Activated CD8-positive, alpha-beta T cell treated with anti-CD3 and anti-CD28 coated beads for 36 hours (primary cell): ENCODE measurements at regions not wholly inside any gene's neighbourhood (a gene's known extent, or its start where the extent isn't known, plus 50 kb on each side); places are given as distances from the start of the nearest gene placed in this dataset.

Experiments
- ATAC-seq: fragments of 200-7000 bp; cut with Tn5 transposase; one replicate; pipeline ENCODE4 v1.10.0; 2021; ENCODE audit warnings: mild to moderate bottlenecking, moderate library complexity
- CTCF ChIA-PET: fragments of 350-600 bp; sonication (Branson Sonifier 250); formaldehyde crosslinking; loops from one replicate; lab custom pipeline; 2021; ENCODE audit warnings: antibody characterized with exemption; lab: Charles Lee
- POLR2A ChIA-PET: fragments of 350-600 bp; sonication (Branson Sonifier 250); formaldehyde crosslinking; loops from one replicate; lab custom pipeline; 2021; ENCODE audit warnings: antibody characterized with exemption; lab: Charles Lee
- DNase-seq: peaks from one replicate; pipeline ENCODE4 v3.0.0-alpha.2; 2020
- H3K27ac Mint-ChIP-seq: one replicate; pipeline ENCODE4 v1.8.0; 2021; ENCODE audit warnings: mild to moderate bottlenecking, mixed read lengths
- H3K27me3 Mint-ChIP-seq: one replicate; pipeline ENCODE4 v1.8.0; 2021; ENCODE audit warnings: mixed read lengths
- H3K36me3 Mint-ChIP-seq: one replicate; pipeline ENCODE4 v1.8.0; 2021; ENCODE audit warnings: low read depth, mixed read lengths
- H3K4me1 Mint-ChIP-seq: one replicate; pipeline ENCODE4 v1.8.0; 2021; ENCODE audit warnings: low read depth, mixed read lengths
- H3K4me3 Mint-ChIP-seq: one replicate; pipeline ENCODE4 v1.8.0; 2021; ENCODE audit warnings: mild to moderate bottlenecking, moderate library complexity, mixed read lengths
- H3K9me3 Mint-ChIP-seq: one replicate; pipeline ENCODE4 v1.8.0; 2021; ENCODE audit warnings: mixed read lengths
- intact Hi-C: fragments of 100-400 bp; cut with micrococcal nuclease; formaldehyde crosslinking; loops from one replicate; pipeline ENCODE4 v1.10.0; 2022
- TF ChIP-seq, protein P1 (sequence below): fragments of 200-600 bp; IDR thresholded peaks from one replicate; pipeline ENCODE4 v1.8.0; 2022; ENCODE audit warnings: antibody characterized with exemption, mild to moderate bottlenecking

DNA sequence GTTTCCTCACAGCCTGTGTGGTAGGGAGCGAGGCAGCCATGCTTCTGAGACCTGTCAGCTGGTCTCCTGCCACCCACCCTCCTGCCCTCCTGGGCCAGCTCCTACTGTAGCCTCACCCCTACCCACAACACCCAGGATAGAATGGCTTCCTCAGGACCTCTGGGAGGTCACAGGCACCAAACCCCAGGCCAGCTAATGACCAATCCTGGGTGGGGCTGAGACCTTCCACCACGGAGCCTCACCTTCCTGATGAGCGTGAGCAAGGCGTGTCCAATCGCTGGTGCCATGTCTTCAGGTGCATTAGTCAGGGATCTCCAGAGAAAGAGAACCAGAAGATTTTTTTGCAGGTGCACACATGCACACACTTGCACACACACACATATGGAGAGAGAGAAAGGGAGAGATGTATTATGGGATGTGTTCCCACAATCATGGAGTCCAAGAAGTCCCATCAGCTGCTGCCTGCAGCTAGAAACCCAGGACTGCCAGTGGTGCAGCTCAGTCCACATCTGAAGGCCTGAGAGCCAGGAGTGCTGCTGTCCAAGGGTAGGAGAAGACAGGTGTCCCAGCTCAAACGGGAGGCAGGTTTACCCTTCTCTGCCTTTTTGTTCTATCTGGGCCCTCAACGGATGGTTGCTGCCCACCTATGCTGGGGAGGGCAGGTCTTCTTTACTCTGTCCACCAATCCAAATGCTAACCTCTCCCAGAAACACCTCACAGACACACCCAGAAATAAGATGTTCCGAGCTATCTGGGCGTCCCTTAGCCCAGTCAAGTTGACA lies 70.4 kb upstream of the HDAC4 start:
- no peaks in the 10 kb centered on the region for H3K9me3 Mint-ChIP-seq
- no peaks in the 10 kb centered on the region for H3K36me3 Mint-ChIP-seq
- intact Hi-C loops, result no loop called here
- H3K4me3 Mint-ChIP-seq, result no peak overlapping the region
- no peaks in the 10 kb centered on the region for H3K4me1 Mint-ChIP-seq
- POLR2A ChIA-PET, result no interaction called here
- ATAC-seq (no peak), DNase-seq (no peak)
- TF ChIP-seq, protein P1, sequence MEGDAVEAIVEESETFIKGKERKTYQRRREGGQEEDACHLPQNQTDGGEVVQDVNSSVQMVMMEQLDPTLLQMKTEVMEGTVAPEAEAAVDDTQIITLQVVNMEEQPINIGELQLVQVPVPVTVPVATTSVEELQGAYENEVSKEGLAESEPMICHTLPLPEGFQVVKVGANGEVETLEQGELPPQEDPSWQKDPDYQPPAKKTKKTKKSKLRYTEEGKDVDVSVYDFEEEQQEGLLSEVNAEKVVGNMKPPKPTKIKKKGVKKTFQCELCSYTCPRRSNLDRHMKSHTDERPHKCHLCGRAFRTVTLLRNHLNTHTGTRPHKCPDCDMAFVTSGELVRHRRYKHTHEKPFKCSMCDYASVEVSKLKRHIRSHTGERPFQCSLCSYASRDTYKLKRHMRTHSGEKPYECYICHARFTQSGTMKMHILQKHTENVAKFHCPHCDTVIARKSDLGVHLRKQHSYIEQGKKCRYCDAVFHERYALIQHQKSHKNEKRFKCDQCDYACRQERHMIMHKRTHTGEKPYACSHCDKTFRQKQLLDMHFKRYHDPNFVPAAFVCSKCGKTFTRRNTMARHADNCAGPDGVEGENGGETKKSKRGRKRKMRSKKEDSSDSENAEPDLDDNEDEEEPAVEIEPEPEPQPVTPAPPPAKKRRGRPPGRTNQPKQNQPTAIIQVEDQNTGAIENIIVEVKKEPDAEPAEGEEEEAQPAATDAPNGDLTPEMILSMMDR, result no peak
- H3K27ac Mint-ChIP-seq, result no peak overlapping the region
- CTCF ChIA-PET, result no interaction called here
- no peaks in the 10 kb centered on the region for H3K27me3 Mint-ChIP-seq

DNA sequence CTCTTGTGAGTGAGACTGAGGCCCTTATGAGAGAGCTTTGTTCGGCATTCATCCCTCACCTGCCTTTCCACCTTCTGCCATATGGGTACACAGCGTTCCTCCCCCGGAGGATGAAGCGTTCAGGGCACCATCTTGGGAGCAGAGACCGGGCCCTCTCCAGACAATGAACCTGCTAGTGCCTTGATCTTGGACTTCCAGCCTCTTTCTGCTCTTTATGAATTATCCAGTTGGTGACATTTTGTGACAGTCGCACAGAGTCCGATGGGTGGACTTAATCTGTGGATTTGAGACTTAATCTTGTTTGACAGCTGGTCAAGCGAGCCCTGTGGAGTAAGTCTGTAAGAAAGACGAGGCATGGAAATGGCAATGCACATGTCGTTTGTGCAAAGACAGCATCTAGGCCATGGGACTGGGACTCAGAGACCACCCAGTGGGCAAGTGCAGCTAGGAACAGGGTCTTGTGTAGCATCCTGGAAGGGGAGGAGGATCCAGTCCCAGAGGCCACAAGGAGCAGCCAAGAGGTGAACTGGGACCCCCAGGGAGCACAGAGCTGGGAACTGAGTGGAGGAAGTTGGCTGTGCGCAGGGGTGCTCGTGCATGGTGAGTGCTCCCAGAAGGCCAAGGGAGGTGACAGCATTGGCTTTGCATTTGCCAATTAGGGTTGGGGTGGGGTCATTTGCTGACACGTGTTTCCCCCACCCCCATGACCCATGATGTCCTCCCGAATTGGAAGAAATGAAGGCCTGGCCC lies 69.5 kb upstream of the HDAC4 start:
- H3K36me3 Mint-ChIP-seq, result no peaks in the 10 kb centered on the region
- POLR2A ChIA-PET, result no interaction called here
- TF ChIP-seq, protein P1, result no peak
- CTCF ChIA-PET, result no interaction called here
- DNase-seq, result no peak
- H3K9me3 Mint-ChIP-seq, result no peaks in the 10 kb centered on the region
- H3K27ac Mint-ChIP-seq, result no peak overlapping the region
- intact Hi-C loops, result no loop called here
- no peak overlapping the region for H3K4me3 Mint-ChIP-seq
- no peaks in the 10 kb centered on the region for H3K4me1 Mint-ChIP-seq
- H3K27me3 Mint-ChIP-seq, result no peaks in the 10 kb centered on the region
- ATAC-seq, result no peak

DNA sequence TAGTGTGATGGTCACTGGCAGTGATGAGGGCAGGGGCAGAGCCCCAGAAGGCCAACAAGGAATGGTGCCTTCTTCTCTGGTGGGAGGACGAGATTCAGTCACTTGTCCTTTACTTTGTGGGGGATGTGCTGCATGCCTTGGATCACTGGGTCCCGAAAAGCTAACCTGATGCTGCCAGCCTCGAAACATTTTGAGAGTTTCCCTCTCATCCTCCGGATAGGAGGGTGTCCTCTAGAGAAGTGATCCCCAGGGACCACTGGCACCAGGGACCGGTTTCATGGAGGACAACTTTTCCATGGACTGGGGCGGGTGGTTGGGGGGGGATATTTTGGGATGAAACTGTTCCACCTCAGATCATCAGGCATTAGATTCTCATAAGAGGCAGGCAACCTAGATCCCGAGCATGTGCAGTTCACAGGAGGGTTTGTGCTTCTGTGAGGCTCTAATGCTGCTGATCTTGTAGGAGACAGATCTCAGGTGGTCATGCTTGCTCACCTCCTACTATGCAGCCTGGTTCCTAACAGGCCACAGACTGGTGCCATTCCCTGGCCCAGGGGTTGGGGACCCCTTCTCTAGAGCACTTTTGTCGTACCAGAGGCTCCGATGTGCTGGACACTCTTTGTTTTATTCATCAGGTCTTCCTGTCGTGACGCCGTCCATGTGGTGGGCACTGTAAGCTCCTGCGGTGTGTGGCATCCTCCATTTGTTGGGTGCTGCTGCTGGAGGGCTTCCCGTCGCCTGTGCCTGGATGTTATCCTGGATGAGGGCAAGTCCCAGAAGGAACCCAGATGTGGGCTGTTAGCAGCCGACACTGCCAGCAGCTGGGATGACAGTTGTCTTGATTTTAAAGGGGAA lies 68.5 kb upstream of the HDAC4 start:
- H3K9me3 Mint-ChIP-seq, result no peaks in the 10 kb centered on the region
- CTCF ChIA-PET, result no interaction called here
- POLR2A ChIA-PET, result no interaction called here
- DNase-seq (no peak), ATAC-seq (no peak)
- no peaks in the 10 kb centered on the region for H3K36me3 Mint-ChIP-seq
- intact Hi-C loops, result no loop called here
- TF ChIP-seq, protein P1, result no peak
- no peak overlapping the region for H3K4me3 Mint-ChIP-seq
- no peaks in the 10 kb centered on the region for H3K27me3 Mint-ChIP-seq
- H3K27ac Mint-ChIP-seq, result no peak overlapping the region
- H3K4me1 Mint-ChIP-seq, result no peaks in the 10 kb centered on the region

DNA sequence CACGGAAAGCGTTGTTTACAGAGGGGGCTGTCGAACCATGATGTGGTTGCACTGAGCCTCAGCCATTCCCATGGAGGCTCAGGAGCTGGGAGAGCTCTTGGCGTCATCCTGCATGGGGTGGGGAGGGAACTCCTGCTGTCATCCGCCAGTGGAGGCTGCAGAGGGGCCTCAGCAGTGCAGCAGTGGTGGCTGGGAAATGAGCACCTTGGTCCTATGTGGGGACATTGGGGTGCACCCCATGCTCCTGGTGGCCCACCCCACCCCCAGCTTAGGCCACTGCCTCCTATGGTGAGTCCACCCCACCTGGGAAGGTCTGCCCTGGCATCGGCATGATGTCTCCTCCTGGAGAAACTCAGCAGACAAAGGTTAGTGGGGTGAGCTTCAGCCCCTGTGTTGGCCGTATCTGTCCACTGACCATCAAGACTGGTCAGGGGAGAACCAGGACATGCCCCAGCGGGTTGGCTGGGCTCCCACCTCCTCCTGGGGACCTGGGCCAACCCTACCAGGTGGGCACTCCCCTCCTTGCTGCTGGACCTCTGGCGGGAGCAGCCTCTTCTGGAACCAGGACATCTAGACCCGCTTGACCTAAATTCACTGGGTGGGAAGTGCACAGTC lies 67.8 kb upstream of the HDAC4 start:
- H3K4me1 Mint-ChIP-seq, result no peaks in the 10 kb centered on the region
- intact Hi-C loops, result no loop called here
- H3K36me3 Mint-ChIP-seq, result no peaks in the 10 kb centered on the region
- TF ChIP-seq, protein P1, result no peak
- ATAC-seq (no peak), DNase-seq (no peak)
- ChIA-PET CTCF (no interaction called here), POLR2A (no interaction called here)
- no peak overlapping the region for H3K4me3 Mint-ChIP-seq
- no peaks in the 10 kb centered on the region for H3K9me3 Mint-ChIP-seq
- no peak overlapping the region for H3K27ac Mint-ChIP-seq
- no peaks in the 10 kb centered on the region for H3K27me3 Mint-ChIP-seq
